Right renal cortex interstitium (tissue), 3 donors: ENCODE measurements at regions not wholly inside any gene's neighbourhood (a gene's known extent, or its start where the extent isn't known, plus 50 kb on each side); places are given as distances from the start of the nearest gene placed in this dataset.

Experiments
- DNase-seq, 3 donors: peaks; one replicate each; pipeline ENCODE4 v3.0.0-alpha.2; 2013; ENCODE audit warnings: low read depth in 3 of 3, low spot score in 2 of 3

DNA sequence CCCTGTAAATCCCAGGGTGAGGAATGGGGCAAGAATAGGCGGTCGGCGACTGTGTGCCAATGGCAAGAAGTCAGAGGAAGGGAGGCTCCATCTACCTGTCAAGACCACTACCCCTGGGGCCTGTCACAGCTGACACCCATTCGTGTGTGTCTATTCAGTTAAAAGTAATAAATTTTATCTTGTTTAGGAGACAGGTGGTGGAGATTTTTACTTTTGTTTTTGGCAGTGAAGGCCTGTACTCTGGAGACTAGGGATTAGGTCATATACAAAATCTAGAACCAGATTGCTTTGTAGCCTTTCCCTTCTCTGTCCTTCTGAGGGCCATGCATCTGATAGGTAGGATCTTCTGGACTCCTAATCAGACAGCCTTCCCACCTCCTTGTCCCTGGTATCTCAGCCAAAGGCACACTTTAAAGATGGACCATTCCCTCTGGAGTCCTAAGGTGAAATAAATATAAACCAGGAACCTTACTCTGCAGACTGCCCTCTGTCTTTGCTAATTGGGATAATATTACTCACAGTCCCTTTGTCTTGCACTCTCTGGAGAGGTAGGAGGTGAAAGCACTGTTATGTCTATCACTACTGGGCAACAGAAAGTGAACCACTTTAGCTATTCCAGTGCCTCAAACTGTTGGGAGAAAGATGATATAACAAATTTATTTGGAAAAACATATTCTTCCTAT, 213.2 kb upstream of the ACTBL2 start:
- no peak for DNase-seq

DNA sequence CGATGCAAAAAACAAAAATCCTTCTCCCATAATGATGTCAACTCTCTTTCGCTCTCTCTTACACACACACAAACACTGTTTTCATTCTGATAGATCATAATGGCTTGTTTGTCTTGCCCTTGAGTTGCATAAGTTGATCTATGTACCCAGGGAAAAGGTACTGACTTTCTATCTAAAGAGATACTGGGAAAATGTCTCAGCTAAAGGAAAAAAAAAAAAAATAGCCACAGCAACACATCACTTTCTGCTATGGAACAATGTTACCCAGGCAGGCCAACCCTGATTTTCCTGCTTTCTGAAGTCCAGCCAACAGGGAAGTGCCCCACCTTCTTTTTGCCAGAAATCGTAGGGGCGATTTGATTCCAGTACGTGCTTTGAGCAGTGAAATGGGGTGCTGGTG, 212.6 kb upstream of the ACTBL2 start:
- no peak for DNase-seq

- no peak for DNase-seq
Observed at GRCh38 chr5:57693488-57694305, 211.1 kb upstream of the ACTBL2 start.

DNA sequence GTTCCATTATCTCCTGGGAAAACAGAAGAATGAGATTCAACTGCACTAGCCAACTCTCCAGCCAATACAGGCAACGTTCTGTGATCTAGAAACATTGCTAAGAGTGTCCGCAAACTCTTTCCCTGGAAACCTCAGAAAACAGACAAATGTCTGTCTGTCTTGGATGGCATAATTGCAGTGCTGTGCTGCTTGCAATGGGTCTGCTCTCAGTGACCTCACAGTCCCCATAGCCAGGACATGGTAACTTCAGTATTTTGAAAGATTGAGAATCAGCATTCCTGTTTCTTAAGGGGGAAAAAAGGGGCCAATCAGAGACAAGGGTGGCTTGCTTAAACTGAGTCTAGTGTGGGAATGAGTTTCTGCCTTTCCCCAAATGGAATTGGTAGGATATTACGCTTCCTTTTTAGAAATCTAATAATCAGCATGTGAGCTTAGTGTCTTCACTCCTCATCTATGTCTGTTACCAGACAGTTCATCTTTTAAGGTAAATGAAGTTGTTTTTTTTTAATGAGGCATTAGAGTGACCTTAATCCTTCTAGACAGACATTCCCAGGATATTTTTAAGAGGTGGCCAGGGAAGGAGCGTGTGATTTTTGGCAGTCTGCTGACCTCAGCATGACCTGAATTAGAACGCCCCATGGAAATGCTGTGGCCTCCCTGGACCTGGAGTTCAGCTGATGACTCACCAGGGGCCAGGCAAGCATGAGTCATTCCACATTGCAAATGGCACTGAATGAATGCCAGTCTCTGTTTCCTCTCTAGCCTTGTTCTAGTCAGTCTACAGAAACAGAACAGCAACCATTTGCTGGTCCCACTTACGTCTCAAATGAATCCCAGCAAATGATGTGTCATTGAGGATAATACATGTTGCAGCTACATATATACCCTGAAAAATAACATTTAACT, 210.2 kb upstream of the ACTBL2 start:
- no peak for DNase-seq

DNA sequence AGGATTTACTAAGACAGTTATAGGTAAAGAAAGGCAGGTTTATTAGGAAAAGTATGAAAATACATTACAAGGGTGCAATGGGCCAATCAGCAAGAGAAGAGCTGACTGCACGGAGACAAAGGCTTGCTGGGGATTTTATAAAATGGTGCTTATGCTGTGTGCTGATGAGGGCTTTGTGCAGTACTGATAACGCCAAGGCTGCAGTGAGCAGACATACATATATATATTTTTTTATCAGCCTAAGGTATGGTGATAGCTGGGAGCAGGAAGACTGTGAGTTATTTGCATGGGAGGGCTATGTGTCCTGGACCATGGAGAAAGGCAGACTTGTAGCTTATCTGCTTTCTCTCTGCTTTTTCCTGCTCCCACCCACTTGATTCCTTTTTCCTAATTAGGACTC, 208.1 kb upstream of the ACTBL2 start:
- no peak for DNase-seq

GRCh38 chr5:57687596-57687995, 205.0 kb upstream of the ACTBL2 start:
- no peak for DNase-seq

GRCh38 chr5:57685516-57686255, 203.1 kb upstream of the ACTBL2 start:
- DNase-seq: peak in 1 of 3 donors; percentile 43

- DNase-seq: no peak
Observed at GRCh38 chr5:57684299-57684702, 201.7 kb upstream of the ACTBL2 start.

DNA sequence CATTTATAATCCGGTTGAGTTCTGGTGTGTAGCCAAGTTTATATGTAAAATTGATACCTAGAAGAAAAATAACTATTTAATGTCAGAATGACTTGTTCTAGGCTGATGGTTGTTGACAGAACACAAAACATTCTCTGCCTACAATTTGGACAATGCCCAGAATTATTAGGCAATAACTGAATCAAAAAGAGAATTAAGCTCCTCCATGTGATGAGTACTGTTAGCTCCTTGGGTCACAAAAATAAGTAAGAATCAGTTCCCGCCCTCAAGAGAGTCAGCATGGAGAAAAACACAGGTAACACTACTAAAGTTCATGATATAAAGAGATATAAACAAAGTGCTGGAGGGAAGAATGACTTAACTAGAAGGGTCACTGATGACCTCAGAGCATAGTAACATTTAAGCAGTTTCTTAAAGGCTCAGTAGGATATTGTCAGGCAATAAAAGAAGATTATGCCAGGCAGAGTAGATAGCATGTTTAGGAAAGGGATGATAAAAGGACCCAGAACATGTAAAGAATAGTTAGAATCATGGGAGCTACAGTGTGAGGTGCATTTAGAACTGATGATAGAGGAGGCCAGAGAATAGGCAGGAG, 200.5 kb upstream of the ACTBL2 start:
- DNase-seq: no peak

GRCh38 chr5:57681942-57682341, 199.3 kb upstream of the ACTBL2 start:
- DNase-seq: no peak

DNA sequence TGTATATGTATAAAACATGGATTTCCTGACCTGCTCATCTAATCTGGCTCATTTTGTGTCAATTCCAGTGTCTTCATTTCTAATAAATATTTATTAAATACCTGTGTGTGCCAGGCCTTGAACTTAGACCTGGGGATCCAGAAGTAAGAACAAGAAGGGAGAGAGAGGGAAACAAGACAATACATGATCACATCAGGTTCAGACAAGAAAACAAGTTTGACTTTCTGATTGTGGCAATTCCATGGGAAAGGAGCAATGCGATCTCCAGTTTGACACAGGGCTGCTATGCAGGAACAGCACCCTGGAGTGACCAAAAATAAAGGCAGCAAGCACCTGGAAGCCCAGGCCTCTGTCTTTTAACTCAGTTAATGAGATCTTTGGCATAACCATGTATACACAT, 198.1 kb upstream of the ACTBL2 start:
- no peak for DNase-seq

DNA sequence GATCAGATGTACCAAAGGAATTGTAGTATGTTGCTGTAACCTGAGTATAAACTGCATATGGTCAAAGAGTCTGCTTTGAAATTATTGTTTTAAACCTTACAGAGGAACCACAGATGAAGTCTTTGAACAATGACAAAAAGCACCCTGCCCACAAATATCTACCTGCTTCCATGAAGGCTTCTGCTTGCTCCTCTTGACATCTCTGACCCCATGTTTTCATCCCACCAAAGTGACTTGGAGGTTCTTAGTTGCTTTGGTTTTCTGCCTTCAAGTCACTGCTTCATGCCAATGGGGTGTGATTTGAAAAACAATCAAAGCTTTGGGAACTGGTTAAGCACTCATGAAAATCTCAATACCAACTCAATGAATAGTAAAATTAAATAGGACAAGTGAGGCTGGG, 194.6 kb upstream of the ACTBL2 start:
- DNase-seq: no peak

GRCh38 chr5:57676222-57677098, 193.8 kb upstream of the ACTBL2 start:
- DNase-seq: peak; percentile 44 to 62 (median 58)

DNA sequence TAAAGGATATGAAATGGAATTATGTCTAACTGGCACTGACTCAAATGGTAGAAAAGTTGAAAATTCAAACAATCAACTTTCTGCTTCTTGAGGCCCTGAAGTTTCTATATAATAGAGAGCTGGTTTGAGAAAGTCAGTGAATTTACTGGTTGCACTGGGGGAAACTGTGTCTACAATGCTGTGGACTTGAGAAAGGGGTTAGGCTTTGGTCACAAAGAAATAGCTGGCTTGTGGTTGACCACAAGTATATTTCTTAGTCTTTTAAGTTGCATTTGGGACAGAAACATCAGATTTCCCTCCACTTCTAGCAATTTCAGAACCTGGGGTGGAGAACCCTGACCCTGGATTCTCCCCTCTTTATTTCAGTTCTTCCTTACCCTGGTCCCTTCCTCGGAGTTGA, 192.6 kb upstream of the ACTBL2 start:
- DNase-seq: no peak

- DNase-seq: no peak
Observed at GRCh38 chr5:57671371-57671770, 188.8 kb upstream of the ACTBL2 start.

DNA sequence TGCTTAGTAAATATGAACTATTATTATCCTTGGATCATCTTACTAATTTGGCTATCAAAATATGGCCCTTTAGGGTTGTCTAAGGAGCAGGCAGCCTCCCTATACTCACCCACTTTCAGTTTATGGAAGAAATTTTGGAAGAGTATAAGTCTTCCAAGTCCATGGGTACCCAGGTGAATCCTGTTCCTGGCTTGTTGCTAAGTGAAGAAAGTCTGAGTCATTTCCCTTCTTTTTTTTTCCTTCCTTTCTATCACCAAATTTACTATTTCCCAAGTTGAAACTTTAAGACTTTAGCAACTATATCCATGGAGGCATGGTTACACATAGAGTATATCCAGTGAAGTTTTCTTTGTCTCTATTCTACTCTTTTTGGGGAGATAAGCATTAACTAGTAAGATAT, 184.0 kb upstream of the ACTBL2 start:
- no peak for DNase-seq

DNA sequence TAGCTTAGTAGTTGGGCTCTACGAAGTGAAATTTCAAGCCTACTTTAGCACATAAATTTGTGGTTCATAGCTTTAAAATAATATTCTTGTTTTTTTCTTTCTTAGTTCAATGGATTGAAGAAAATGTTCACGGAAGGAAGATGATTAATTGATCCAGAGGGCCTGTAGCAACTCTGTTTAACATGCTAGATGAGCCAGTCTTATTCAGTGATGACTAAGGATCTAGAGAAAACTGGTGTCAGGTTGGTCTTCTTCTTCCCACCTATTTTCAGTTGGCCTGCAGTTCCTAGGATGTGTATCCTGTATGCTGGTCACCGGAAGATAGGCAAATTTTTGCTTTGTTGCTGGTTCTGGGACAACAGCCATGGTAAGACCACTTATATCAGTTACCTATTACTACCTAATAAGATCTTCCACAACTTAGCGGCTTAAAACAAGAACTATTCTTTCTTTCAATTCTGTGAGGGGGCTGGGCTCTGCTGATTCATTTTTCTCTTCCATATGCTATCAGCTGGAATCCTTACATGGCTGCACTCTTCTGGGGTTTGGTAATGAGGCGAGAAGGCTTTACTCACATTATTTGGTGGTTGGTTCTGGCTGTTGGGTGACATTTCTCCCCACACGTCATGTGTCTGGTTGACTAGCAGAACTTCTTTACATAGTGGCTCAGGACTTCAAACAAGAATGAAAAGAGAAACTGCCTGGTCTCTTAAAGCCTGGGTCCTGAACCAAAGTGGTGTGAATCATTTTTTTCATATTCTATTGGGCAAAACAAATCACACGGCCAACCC, 182.7 kb upstream of the ACTBL2 start:
- no peak for DNase-seq

DNA sequence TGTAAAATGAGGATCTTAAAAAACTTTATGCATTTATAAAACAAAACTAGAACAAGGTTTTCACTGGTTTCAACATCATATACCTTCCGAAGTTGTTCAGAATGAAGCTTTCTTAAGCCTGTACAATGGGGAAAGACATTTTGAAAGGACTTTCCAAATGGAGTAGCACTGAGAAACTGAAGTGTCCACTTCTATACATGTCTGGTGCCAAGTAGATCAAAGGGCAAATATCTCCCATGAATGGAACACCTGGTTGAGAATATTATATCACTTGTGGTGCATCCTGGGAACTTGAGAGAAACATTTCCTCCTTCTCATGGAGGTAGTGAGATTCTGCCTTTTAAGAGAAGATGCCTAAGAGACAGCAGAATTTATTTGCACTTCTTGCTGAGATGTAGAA, 182.1 kb upstream of the ACTBL2 start:
- no peak for DNase-seq
